Adrenal gland (tissue), 9 donors: ENCODE measurements at regions not wholly inside any gene's neighbourhood (a gene's known extent, or its start where the extent isn't known, plus 50 kb on each side); places are given as distances from the start of the nearest gene placed in this dataset.

ENCODE experiments used
- DNase-seq, 7 donors: peaks; one replicate each; pipeline ENCODE4 v3.0.0-alpha.2; 2019 to 2020
- H3K27ac ChIP-seq, 5 donors: fragments of 200-600 bp; sonication (generic) in 4 of 5; 1 replicate in 3 of 5; 2 replicates in 2 of 5; pipeline versions ENCODE4 v1.5.1 to v1.8.0; 2016 to 2020; ENCODE audit warnings: mild to moderate bottlenecking in 1 of 5
- H3K27me3 ChIP-seq: fragments of 200-600 bp; 2 replicates; pipeline ENCODE4 v1.8.0; 2021
- H3K36me3 ChIP-seq, 2 donors: fragments of 200-600 bp; replicated peaks in 1 of 2; 1 replicate in 1 of 2; 2 replicates in 1 of 2; pipeline versions ENCODE4 v1.5.1 to v1.8.0; 2018 to 2022
- H3K4me1 ChIP-seq, 2 donors: fragments of 200-600 bp; replicated peaks in 1 of 2; 1 replicate in 1 of 2; 2 replicates in 1 of 2; pipeline versions ENCODE4 v1.5.1 to v1.8.0; 2018 to 2021
- H3K4me3 ChIP-seq, 4 donors: fragments of 200-600 bp; sonication (generic) in 3 of 4; one replicate each; pipeline ENCODE4 v1.5.1; 2016 to 2018
- H3K9me3 ChIP-seq, 3 donors: fragments of 200-600 bp; sonication (generic) in 1 of 3; replicated peaks in 1 of 3; 1 replicate in 2 of 3; 2 replicates in 1 of 3; pipeline versions ENCODE4 v1.5.1 to v1.8.0; 2016 to 2021
- POLR2A ChIP-seq, 2 donors: fragments of 450-650 bp; IDR thresholded peaks; one replicate each; pipeline ENCODE4 v1.6.1; 2017; ENCODE audit warnings: antibody characterized with exemption in 2 of 2, mild to moderate bottlenecking in 2 of 2, moderate library complexity in 1 of 2
- WGBS, 4 donors: extraction: QIAGEN DNeasy Blood & Tissue Kit in 2 of 4; methylation state at CpG; one replicate each; pipeline versions ENCODE4 v1.1.5 to v1.1.7; 2013 to 2017; 5-methylcytosine and 5-hydroxymethylcytosine counted together
- intact Hi-C, 2 donors: fragments of 100-400 bp; cut with DNase I; formaldehyde crosslinking; loops; one replicate each; pipeline versions ENCODE4 v1.14.1 to v1.15.0; 2022 to 2023
- TF ChIP-seq, protein P1 (sequence below), 6 experiments: fragments of 450-650 bp in 4 of 6; fragments of 200-600 bp in 2 of 6; sonication (generic) in 1 of 6; IDR thresholded peaks; 1 replicate in 5 of 6; 2 replicates in 1 of 6; pipeline versions ENCODE4 v1.5.1 to v1.8.0; 2016 to 2021; ENCODE audit warnings: antibody characterized with exemption in 6 of 6, mild to moderate bottlenecking in 2 of 6, moderate library complexity in 1 of 6
- donor health status: healthy with polysubstance abuse.
- donor health status: Bipolar disorder and iron deficiency.
- donor health status: DM: yes; HTN: yes; CAD: no.
- donor health status: DM: no; HTN: no; CAD: no.
- donor health status: DM: no; HTN: no; CAD: no.

DNA sequence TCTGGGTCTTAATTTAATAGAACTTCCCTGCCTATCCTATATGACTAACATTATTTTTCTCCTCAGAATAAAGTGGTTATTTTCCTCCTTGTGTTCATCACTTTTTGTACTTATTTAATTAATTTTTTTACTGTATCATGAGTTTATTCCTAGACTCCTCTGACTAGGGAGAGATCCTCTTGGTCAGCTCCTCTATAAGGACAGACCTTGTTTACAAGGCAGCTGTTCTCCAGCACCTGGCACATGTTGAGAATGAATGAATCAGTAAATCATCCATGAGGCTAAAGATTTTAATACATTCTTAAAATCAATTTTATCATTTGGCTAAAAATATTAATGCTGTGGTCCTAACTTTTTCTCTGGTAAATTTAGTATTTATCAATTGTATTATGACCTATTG, 139.8 kb downstream of the NUDT12 start:
- H3K9me3 ChIP-seq, result no peaks in the 10 kb centered on the region
- DNase-seq, result no peak
- H3K27me3 ChIP-seq, result no peaks in the 10 kb centered on the region
- H3K36me3 ChIP-seq, result no peaks in the 10 kb centered on the region
- intact Hi-C loops, result no loop called here
- TF ChIP-seq, protein P1, sequence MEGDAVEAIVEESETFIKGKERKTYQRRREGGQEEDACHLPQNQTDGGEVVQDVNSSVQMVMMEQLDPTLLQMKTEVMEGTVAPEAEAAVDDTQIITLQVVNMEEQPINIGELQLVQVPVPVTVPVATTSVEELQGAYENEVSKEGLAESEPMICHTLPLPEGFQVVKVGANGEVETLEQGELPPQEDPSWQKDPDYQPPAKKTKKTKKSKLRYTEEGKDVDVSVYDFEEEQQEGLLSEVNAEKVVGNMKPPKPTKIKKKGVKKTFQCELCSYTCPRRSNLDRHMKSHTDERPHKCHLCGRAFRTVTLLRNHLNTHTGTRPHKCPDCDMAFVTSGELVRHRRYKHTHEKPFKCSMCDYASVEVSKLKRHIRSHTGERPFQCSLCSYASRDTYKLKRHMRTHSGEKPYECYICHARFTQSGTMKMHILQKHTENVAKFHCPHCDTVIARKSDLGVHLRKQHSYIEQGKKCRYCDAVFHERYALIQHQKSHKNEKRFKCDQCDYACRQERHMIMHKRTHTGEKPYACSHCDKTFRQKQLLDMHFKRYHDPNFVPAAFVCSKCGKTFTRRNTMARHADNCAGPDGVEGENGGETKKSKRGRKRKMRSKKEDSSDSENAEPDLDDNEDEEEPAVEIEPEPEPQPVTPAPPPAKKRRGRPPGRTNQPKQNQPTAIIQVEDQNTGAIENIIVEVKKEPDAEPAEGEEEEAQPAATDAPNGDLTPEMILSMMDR (IDR thresholded peaks at IDR 0.05), result no peak
- no peak for TF ChIP-seq POLR2A (IDR thresholded peaks at IDR 0.05)
- no peak overlapping the region for H3K27ac ChIP-seq
- no peaks in the 10 kb centered on the region for H3K4me1 ChIP-seq
- no peak overlapping the region for H3K4me3 ChIP-seq

DNA sequence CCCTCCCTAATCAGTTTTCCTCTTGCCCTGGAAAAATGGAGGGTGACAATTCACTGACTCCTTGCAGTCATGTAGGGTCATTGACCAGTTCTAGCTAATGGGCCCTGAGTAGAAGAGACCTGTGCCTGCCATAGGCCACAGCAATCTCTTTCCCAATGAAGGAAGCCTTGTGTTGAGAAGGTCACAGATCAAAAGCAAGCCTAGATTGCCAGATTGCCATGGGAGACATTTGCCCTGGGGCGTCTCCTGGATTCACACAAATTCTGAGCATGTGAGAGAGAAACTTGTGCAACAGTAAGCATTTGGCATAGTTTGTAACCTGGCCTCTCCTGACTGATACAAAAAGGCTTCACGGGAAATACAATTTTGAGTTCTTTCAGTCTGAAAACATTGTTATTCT, 148.0 kb downstream of the NUDT12 start:
- DNase-seq, result peak in 1 of 7 donors; percentile 2
- Histone ChIP-seq H3K9me3 (no peaks in the 10 kb centered on the region), H3K27ac (no peak overlapping the region), H3K36me3 (no peaks in the 10 kb centered on the region), H3K4me1 (no peaks in the 10 kb centered on the region), H3K27me3 (no peaks in the 10 kb centered on the region), H3K4me3 (no peak overlapping the region)
- intact Hi-C loops, result no loop called here
- 68 to 75% (median 69%) methylated on average over 2 of the region's 2 CpGs for WGBS, 4 donors
- TF ChIP-seq POLR2A (IDR thresholded peaks at IDR 0.05), result no peak
- TF ChIP-seq, protein P1 (IDR thresholded peaks at IDR 0.05), result no peak

DNA sequence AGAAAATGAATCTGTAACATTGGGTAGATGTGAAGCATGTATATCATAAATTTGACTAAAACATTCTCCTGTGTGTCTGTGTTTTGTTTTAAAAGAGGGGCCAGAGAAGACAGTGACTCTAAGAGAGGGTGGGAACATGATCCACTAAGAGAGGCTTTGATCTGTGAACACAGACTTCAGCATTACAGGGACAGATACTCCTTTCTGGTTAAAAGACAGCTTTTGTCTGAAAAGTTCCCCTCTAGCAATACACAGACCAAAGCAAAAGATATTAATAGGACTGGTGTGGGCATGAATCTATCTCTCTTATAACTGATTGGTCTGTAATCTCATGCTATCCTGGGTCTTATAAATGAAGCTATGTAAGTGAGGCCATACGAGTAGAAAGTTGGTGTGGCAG, 150.9 kb downstream of the NUDT12 start:
- Histone ChIP-seq H3K9me3 (no peaks in the 10 kb centered on the region), H3K27me3 (no peaks in the 10 kb centered on the region), H3K36me3 (no peaks in the 10 kb centered on the region), H3K4me3 (no peak overlapping the region), H3K4me1 (no peaks in the 10 kb centered on the region), H3K27ac (no peak overlapping the region)
- intact Hi-C loops, result no loop called here
- TF ChIP-seq, protein P1 (IDR thresholded peaks at IDR 0.05), result no peak
- no peak for TF ChIP-seq POLR2A (IDR thresholded peaks at IDR 0.05)
- no peak for DNase-seq
- WGBS, 4 donors, result 70 to 82% (median 75%) methylated on average over 1 of the region's 1 CpG

DNA sequence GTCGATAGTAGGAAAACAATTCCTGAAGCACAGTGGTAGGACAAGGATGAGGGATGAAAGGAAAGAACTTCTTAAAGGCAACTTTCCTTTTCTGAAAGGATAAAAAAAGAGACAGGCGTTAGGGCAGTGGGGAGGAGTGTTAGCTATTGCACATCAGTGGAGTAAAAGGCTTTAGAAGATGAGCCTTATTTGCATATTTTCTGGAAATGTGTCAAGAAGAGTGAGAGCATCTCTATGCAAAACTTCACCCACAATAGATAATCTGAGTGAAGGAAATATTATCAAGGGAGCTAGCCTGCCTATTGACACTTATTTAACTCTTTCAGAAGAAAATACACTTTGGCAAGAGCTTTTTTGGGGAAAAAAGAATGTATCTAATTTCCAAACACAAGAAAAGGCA, 151.6 kb downstream of the MACIR start:
- H3K4me3 ChIP-seq, result no peak overlapping the region
- H3K27me3 ChIP-seq, result no peaks in the 10 kb centered on the region
- H3K36me3 ChIP-seq, result no peaks in the 10 kb centered on the region
- no peak for TF ChIP-seq POLR2A (IDR thresholded peaks at IDR 0.05)
- TF ChIP-seq, protein P1 (IDR thresholded peaks at IDR 0.05), result no peak
- DNase-seq, result no peak
- H3K27ac ChIP-seq, result no peak overlapping the region
- H3K9me3 ChIP-seq, result no peaks in the 10 kb centered on the region
- intact Hi-C loops, result no loop called here
- H3K4me1 ChIP-seq, result no peaks in the 10 kb centered on the region
- 64 to 83% (median 81%) methylated on average over 2 of the region's 2 CpGs for WGBS, 4 donors
